ENCODE measurements at regions not wholly inside any gene's neighbourhood (a gene's known extent, or its start where the extent isn't known, plus 50 kb on each side); places are given as distances from the start of the nearest gene placed in this dataset.
"Not testable (repeated sequence)": the region's sequence is repeated elsewhere in the genome, so short reads cannot be mapped to it uniquely, and the experiment has no call there.

- intact Hi-C loops (cut with DNase I), result no loop called here
- Histone ChIP-seq H3K36me3 (no peaks in the 10 kb centered on the region), H3K9me3 (peaks cover 0 to 4% of the 10 kb centered on the region in 2 donors), H3K27me3 (no peaks in the 10 kb centered on the region), H3K4me1 (no peaks in the 10 kb centered on the region), H3K27ac (no peak overlapping the region), H3K4me3 (no peak overlapping the region)
- no peak for TF ChIP-seq CTCF (IDR thresholded peaks at IDR 0.05)
- ATAC-seq, result no peak
- DNase-seq, result no peak
Measured at GRCh38 chr5:56632939-56633338, 182.4 kb upstream of the MAP3K1 start.

- TF ChIP-seq CTCF (IDR thresholded peaks at IDR 0.05), result no peak
- H3K9me3 ChIP-seq, result peaks cover 0 to 4% of the 10 kb centered on the region in 2 donors
- intact Hi-C loops (cut with DNase I), result no loop called here
- H3K4me3 ChIP-seq, result no peak overlapping the region
- ATAC-seq (no peak), DNase-seq (no peak)
- H3K36me3 ChIP-seq, result no peaks in the 10 kb centered on the region
- H3K27ac ChIP-seq, result no peak overlapping the region
- no peaks in the 10 kb centered on the region for H3K4me1 ChIP-seq
- no peaks in the 10 kb centered on the region for H3K27me3 ChIP-seq
Measured at GRCh38 chr5:56632199-56632598, 183.2 kb upstream of the MAP3K1 start.

GRCh38 chr5:56631719-56632118 is 183.6 kb upstream of the MAP3K1 start:
- intact Hi-C loops (cut with DNase I), result no loop called here
- Histone ChIP-seq H3K27me3 (no peaks in the 10 kb centered on the region), H3K4me3 (no peak overlapping the region), H3K9me3 (peaks cover 0 to 4% of the 10 kb centered on the region in 2 donors), H3K4me1 (no peaks in the 10 kb centered on the region), H3K36me3 (no peaks in the 10 kb centered on the region), H3K27ac (no peak overlapping the region)
- no peak for DNase-seq
- ATAC-seq, result no peak
- no peak for TF ChIP-seq CTCF (IDR thresholded peaks at IDR 0.05)

GRCh38 chr5:56628616-56629015 is 186.7 kb upstream of the MAP3K1 start:
- H3K4me1 ChIP-seq; intact Hi-C loops (cut with DNase I); H3K27ac ChIP-seq; ATAC-seq; H3K9me3 ChIP-seq; H3K27me3 ChIP-seq; H3K36me3 ChIP-seq; H3K4me3 ChIP-seq; DNase-seq: not testable (repeated sequence)

- DNase-seq (peak in 2 of 4 donors; percentile 65 to 67), ATAC-seq (no peak)
- H3K36me3 ChIP-seq, result no peaks in the 10 kb centered on the region
- no peaks in the 10 kb centered on the region for H3K27me3 ChIP-seq
- no peak overlapping the region for H3K27ac ChIP-seq
- H3K4me3 ChIP-seq, result no peak overlapping the region
- H3K4me1 ChIP-seq, result peaks cover 0 to 2% of the 10 kb centered on the region in 2 donors
- H3K9me3 ChIP-seq, result peaks cover 0 to 4% of the 10 kb centered on the region in 2 donors
- intact Hi-C loops (cut with DNase I), result no loop called here
- no peak for TF ChIP-seq CTCF (IDR thresholded peaks at IDR 0.05)
Measured at GRCh38 chr5:56625541-56625940, 189.8 kb upstream of the MAP3K1 start.

GRCh38 chr5:56624751-56625150 is 190.6 kb upstream of the MAP3K1 start:
- no peak overlapping the region for H3K4me3 ChIP-seq
- TF ChIP-seq CTCF (IDR thresholded peaks at IDR 0.05), result no peak
- peaks cover 0 to 2% of the 10 kb centered on the region in 2 donors for H3K4me1 ChIP-seq
- no peaks in the 10 kb centered on the region for H3K27me3 ChIP-seq
- ATAC-seq (no peak), DNase-seq (no peak)
- H3K36me3 ChIP-seq, result no peaks in the 10 kb centered on the region
- H3K27ac ChIP-seq, result no peak overlapping the region
- intact Hi-C loops (cut with DNase I), result no loop called here
- peaks cover 0 to 4% of the 10 kb centered on the region in 2 donors for H3K9me3 ChIP-seq

All from left lung (tissue), 4 donors.